Erythroblast (primary cell): ENCODE measurements at regions not wholly inside any gene's neighbourhood (a gene's known extent, or its start where the extent isn't known, plus 50 kb on each side); places are given as distances from the start of the nearest gene placed in this dataset.

Source experiments
- GATA1 ChIP-seq: IDR thresholded peaks from 2 replicates; pipeline ENCODE4 v1.6.1; 2011; ENCODE audit warnings: low read depth, mild to moderate bottlenecking, control low read depth, low read length, moderate library complexity
- POLR2A ChIP-seq: IDR thresholded peaks from 2 replicates; pipeline ENCODE4 v1.6.1; 2011; ENCODE audit warnings: mild to moderate bottlenecking, low read length

DNA sequence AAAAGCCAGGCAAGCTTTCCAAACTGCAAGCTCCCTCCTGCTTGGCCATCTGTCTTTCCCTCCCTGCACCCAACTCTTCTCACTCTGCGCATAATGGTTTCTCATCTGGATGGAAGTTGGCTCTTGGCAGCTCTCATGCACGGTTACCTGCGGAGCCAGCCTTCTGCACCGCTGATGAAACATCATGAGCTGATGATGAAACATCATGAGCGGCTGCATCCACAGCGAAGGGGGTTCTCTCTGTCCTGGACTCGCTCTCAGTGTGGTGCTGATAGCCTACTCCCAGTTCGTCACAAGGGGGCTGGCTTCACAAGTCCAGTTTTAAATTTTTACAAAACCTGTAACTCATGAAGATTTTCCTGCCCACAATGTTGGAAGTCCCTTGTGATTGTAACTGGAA, 457.5 kb downstream of the ACTR3B start:
- no peak for TF ChIP-seq POLR2A
- no peak for TF ChIP-seq GATA1
